ENCODE measurements at regions not wholly inside any gene's neighbourhood (a gene's known extent, or its start where the extent isn't known, plus 50 kb on each side); places are given as distances from the start of the nearest gene placed in this dataset.
"Not testable (repeated sequence)": the region's sequence is repeated elsewhere in the genome, so short reads cannot be mapped to it uniquely, and the experiment has no call there.

DNA sequence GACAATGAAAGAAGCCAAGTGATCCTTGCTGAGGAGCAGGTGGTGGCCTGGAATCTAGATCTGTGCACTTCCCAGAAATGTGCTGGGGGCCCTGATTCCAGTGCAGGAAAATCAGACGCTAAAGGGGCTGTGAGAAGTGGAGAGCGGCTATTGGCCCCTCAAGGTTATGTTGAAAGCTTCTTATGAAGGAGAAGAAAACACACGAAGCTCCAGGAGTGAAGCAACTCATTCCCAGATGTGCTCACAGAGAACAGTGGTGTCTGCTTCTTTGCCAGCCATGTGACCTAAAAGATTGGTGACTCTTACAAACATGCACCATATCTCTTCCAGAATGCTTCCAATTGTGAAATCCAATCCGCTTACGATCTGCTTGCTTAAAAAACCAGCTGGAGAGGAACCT lies 679.3 kb upstream of the IGFBP3 start:
- DNase-seq (ENCODE audit: low read depth in 2 of 3, low spot score in 1 of 3) = no peak

DNA sequence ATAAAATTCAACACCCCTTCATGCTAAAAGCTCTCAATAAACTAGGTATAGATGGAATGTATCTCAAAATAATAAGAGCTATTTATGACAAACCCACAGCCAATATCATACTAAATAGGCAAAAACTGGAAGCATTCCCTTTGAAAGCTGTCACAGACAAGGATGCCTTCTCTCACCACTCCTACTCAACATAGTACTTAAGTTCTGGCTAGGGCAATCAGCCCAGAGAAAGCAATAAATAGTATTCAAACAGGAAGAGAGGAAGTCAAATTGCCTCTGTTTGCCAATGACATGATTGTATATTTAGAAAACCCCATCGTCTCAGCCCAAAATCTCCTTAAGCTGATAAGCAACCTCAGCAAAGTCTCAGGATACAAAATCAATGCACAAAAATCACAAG lies 673.8 kb upstream of the IGFBP3 start:
- not testable (repeated sequence) for DNase-seq (ENCODE audit: low read depth in 2 of 3, low spot score in 1 of 3)

DNA sequence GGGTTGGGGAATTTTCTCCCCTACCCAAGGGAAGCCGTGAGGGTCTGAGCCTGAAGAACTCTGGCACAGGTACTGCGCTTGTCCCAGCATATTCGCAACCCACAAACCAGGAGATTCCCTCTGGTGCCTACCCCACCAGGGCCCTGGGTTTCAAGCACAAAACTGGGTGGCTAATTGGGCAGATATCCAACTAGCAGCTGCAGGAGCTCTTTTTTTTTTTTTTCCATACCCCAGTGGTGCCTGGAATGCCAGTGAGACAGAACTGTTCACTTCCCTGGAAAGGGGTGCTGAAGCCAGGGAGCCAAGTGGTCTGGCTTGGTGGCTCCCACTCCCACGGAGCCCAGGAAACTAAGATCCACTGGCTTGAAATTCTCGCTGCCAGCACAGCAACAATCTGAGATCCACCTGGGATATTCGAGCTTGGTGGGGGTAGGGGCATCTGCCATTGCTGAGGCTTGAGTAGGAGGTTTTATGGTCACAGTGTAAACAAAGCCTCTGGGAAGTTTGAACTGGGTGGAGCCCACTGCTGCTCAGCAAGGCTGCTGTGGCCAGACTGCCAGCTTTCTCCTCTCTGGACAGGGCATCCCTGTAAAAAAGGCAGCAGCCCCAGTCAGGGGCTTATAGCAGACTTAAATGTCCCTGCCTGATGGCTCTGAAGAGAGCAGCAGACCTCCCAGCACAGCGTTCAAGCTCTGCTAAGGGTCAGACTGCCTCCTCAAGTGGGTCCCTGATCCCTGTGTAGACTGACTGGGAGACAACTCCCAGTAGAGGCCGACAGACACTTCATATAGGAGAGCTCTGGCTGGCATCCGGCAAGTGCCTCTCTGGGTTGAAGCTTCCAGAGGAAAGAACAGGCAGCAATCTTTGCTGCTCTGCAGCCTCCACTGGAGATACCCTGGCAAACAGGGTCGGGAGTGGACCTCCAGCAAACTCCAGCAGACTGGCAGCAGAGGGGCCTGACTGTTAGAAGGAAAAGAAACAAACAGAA lies 670.1 kb upstream of the IGFBP3 start:
- DNase-seq (ENCODE audit: low read depth in 2 of 3, low spot score in 1 of 3) = not testable (repeated sequence)

DNA sequence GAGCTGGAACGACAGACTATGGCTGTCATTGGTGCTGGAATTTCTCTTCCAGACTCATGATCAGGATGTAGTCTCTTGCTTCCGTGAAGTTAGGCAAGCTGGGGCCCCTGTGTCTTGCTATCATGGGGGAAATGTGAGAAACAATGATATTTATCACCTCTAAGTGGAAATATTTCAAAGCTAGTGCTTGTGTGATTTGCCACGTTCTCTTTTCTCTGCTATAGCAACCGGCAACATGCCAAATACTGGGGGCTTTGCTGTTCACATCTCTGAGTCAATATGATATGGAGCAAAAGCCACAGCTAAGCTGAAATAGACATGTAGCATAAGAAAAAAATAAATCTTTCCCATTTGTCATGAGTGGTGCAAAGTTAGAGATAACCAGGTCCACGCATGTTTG lies 668.2 kb upstream of the IGFBP3 start:
- no peak for DNase-seq (ENCODE audit: low read depth in 2 of 3, low spot score in 1 of 3)

DNA sequence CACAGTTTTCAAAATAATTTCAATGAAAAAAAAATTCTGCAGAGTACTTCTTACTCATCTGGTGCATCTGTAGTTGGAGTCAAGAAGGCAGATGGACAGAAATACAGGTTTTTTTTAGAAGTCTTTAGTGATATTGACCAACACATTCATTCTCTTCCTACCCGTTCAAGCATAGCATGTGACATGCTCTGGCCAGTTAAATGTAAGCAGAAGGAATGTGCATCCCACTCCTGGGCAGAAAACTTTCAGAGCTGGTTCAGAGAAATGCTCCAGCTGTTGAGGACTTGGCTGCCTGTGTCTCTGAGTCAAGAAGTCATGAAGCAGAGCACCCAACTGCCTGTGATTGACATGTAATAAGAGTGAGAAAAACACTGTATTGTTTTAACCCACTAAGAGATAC lies 665.3 kb upstream of the IGFBP3 start:
- no peak for DNase-seq (ENCODE audit: low read depth in 2 of 3, low spot score in 1 of 3)

DNA sequence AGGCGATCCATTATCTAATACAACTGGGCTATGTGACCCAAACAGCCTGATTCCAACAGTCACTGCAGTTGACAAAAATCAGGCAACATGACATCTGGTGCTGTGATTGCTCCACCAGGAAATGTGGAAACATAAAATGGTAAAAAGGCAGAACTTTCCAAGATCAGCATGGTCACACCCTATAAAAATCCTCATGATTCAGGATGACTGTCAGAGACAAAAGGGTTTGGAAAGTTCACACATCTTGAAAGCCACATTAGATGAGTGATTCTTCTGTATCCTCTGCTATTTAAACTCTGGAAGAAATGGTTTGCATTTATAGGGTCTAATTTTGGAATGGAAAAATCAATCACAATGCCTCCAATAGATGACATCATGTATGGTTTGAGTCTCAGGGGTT lies 662.6 kb upstream of the IGFBP3 start:
- no peak for DNase-seq (ENCODE audit: low read depth in 2 of 3, low spot score in 1 of 3)

DNA sequence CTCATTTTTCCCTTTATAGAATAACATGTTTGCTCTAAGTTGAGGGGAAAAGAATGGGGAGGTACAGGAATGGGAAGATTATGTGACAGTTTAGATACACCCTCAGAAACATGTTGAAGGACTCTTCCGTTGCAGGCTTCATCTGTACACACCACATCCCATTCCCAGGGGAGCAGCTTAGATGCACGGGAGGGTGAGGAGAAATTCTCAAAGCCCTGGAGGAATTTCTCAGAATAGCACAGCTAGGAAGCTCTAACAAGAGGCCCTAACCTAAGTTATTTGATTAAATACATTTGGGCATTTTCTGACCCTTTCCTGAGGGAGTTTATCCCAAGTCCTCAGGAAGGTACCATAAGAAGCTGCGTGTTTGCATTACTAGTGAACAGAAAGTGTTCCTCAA lies 660.2 kb upstream of the IGFBP3 start:
- no peak for DNase-seq (ENCODE audit: low read depth in 2 of 3, low spot score in 1 of 3)

DNA sequence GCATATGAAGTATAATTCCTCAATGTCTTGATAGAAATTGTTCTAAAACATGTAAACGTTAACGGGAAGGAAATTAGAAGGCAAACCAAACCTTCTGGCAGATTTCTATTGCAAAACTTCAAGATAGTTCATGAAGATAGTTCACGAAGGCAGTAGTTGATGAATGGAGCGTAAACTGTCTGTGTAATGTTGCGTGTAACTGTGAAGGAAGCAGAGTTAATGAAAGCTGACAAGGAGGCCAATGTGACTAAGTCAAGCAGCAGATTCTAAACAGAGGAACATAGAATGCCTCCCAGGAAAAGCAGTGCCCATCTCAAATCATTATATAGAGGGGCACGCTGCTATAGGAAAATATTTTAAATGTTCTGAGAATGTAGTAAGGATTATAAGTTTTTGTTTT lies 659.7 kb upstream of the IGFBP3 start:
- DNase-seq (ENCODE audit: low read depth in 2 of 3, low spot score in 1 of 3) = no peak

DNA sequence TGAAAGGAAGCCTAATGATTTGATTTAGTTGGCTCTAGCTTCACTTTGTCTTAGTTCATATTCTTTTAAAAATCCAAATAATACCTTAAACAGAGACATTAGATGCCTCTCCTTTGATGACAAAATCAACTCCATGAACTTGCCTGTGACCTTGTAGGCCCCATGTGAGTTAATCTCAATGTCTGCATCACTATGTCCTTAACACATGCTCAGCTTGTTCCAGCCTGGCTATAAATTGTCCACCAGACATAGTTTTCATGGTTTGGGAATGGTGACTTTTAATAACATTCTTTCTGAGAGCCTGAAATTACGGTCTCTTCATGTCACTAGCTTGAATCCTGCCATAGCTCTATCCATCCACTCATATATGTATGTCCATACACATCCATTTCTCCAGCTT lies 656.3 kb upstream of the IGFBP3 start:
- no peak for DNase-seq (ENCODE audit: low read depth in 2 of 3, low spot score in 1 of 3)

DNA sequence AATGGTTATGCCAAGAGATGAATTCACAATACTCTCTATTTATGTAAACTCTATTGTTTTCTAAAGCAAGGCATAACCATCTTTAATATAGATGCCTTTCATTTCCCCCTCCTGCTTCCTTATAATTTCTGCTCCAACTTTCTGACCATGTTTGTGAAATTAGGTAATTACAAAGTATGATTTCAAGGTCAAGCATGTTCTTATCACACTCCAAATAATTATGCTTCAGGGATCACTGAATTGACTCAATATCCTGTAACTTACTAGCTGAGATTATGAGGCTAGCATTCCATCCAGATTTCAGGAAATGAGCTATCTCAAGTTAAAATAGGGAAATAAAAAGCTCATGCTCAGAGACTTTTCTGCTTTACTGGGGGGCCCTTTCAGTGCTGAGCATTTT lies 655.9 kb upstream of the IGFBP3 start:
- no peak for DNase-seq (ENCODE audit: low read depth in 2 of 3, low spot score in 1 of 3)

DNA sequence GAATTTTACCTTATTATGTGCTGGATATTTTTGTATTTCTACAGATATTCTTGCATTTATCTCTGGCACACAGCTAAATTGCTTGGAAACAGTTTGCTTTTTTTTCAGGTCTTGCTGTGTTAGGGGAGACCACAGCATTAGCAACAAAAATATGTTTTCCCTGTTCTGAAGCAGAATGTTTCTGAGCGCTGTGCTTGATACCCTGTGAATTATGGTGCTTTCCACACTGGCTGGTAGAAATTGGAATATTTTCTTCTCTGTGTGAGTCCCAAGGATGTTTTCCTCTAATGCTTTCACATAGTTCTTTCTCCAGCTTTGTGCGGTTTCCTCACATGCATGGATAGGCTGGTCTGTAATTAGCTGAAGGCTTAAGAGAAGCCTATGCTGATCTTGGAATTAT lies 651.6 kb upstream of the IGFBP3 start:
- no peak for DNase-seq (ENCODE audit: low read depth in 2 of 3, low spot score in 1 of 3)

DNA sequence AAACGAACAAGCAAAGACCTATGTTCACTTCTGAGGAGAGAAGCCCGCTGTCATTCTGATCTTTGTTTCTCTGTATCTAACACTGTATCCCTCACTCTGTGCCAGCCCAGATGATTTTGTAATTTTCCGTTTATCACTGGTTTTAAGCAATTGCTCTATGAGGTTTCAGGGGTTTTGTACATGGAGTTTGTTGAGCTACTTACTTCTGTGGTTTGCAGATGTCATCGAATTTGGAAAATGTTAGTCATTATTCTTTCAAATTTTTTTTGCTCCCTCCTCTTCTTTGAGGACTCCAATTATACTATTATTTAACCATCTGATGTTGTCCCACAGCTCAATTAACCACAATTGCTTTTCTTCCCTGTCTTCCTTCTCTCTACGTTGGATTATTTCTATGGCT lies 650.9 kb upstream of the IGFBP3 start:
- no peak for DNase-seq (ENCODE audit: low read depth in 2 of 3, low spot score in 1 of 3)

DNA sequence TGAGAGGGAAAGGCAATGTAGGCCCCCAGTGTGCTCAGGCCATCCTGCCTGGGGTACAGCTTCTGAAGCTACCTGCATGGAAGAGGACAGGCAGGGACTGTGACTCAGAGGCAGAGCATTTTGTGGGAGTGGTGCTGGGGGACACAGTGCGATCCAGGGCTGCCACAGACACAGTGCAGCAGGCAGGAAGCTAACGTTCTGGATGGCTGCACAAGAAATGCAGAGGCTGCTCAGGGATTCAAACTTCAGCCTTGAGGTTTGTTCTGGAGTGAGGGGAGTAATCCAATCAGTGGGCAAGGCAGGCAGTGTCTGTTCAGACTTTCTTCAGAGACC lies 648.0 kb upstream of the IGFBP3 start:
- DNase-seq (ENCODE audit: low read depth in 2 of 3, low spot score in 1 of 3) = no peak

DNA sequence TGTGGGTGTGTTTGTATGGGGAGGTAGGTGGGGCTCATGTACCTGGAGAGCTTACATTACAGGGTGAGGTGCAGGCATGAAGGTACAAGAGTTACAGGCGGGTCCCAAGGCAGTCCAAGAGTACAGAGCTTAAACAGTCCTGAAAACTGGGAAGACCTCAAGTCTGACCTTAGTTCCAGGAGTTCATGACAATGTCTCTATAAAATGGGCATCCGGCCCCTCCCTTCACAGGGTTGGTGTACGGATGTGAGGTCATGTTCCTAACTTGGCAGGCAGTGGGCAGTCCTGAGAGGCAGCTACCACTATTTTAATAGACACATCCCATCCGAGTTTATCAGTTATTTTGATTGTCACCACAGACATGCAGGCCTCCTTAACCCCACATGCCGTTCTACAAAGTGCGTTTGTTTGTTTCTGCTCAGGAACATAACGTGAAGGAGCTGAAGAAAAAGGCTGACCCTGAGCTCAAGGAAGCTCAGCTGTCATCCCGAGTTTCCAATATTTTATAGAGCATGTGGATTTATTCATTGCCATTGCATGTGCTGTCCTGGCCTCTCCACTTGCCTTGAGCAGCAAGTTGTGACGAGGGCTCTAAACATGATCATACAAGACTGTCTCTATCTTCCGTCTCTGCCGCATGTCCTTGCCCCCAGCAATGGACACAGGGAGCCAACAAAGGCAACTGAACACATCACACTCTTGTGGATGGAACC lies 647.5 kb upstream of the IGFBP3 start:
- no peak for DNase-seq (ENCODE audit: low read depth in 2 of 3, low spot score in 1 of 3)

DNA sequence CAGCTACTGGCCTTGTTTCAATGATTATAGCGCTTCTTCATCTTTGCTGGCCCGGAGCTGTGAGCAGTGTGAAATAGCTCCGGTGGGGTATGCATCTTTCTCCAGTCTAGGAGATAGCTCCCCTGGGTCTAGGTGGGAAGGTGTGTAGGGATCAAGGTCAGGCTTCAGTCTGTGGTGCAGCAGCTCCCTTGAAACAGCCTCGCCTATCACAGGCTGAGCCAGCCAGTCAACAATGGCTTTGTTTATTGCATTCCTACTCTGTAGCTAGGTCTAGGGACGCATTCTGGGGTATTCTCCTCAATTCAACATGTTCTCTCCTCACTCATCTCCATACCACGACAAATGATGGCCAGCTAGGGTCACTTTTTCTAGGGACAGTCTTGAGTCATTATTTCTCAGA lies 646.8 kb upstream of the IGFBP3 start:
- DNase-seq (ENCODE audit: low read depth in 2 of 3, low spot score in 1 of 3) = no peak

DNA sequence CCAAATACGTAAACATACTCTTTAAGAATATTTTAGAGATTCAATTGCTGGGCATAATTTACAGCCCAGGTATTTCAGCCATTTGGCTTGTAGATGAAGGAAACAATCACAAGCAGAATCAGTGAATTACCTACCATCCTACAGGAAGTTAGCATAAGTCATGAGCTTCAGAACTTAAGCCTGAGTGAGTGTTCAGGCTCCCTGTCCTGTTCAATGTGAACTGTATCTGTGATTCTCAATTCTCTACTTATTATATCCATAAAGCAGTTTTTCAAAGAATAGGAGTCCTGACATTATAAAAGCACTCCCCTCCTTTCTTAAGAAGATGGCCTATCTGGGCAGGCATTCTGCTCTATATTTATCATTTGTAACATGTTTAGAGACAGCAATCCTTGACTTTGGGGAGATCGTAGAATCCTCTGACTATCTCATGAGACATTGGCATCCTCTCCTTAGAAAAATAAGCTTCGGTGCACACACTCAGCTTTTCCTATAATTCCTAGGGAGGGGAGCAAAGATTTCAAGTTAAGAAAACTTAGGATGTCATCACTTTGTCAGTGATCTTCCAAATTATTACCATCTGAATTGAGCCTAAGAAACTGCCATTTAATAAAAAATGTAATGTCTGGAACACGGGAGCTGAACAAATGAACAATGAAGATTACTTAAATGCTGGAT lies 645.2 kb upstream of the IGFBP3 start:
- DNase-seq (ENCODE audit: low read depth in 2 of 3, low spot score in 1 of 3) = no peak

DNA sequence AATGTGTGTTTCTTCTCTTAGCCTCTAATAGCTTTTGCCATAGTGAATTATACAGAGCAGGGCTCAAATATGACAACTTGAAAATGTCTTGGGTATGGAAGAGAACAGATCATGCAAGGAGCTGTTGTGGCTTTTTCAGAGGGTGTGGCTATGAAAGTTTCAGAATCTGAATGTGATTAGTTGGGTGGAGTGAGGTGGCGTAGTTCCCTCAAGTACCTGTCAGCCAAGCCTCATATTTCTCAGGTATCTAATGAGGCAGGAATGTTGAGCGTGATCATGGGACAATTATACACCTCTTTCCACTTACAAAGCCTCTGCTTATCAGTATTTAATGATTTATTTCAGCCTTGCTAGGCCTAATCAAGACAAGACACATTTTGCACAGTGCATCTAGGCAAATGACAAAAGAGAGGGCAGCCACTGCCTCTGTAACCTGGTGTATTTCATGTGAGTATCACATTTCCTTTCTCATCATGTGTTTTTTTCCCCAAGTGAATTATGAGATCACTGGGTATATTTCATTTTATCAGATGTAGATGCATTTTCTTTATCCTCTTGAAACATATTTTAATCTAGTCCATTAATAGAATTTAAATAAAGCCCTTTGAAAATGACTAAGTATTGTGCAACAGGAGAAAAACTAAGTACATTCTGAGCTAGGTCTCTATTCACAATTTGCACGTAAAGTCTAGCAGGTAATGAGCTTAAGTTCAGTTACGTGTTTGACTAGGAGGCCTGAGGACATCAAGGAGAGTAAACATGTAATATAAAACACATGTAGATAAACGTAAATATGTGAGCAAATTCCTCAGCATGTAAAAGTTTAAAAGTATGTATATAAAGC lies 644.4 kb upstream of the IGFBP3 start:
- DNase-seq (ENCODE audit: low read depth in 2 of 3, low spot score in 1 of 3) = no peak

DNA sequence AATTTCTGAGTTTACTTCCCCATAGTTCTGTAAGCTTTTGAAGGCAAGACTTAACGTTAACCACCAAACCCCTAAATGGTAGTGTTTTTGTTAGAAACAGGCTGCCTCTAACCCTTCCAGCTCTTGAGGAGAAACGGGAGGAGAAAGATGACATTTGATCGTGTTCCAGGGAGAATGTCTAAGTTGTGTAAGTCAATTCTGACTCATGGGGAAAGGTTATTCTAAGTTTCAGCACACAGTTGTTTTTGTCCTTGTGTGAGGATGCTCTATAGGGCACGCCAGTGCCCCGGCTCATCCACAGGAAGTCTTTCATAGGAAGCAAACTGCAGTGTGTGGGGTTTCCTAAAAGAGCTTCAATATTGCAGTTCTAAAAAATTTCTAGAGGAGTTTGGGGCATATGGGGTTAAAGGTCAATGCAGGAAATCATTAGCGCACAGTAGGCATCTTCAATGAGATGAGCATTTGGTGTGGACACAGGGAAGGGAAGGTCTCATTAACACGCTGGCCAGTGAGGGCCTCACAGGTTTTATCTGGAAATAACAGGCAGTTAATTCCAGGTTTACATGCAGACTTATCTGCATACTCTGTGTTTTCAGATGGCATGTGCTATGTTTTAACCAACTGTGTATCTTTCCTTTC lies 638.2 kb upstream of the IGFBP3 start:
- no peak for DNase-seq (ENCODE audit: low read depth in 2 of 3, low spot score in 1 of 3)

DNA sequence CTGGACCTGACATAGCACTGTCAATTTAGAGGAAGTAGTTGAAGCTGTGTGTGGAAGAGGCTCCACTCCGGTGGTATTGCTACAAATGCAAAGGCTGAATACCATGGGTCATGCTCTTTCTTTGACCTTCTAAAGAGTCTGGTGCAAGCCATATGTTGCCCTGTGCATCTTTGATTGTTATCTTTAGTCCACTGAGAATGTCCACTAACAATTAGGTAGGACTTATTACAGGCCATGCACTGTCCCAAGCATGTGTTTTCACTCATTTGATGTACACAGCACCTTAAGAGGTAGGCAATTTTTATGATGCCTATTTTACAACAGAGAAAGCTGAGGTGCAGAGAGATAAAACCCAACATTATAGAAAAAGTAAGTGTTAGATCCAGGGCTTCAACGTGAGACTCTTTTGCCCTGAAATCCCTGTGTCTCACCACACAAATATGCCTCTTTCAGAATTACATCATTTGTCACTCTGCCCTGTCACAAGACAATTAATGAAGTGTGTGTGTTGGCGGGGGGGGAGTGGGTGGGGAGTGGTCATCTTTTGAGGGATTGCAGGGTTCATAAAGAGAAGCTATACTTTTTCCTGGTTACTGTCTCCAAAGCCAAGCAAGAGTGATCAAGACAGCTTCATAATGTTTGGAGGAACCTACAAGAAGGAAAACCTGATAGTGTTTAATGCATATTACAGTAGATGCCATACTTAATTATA lies 637.6 kb upstream of the IGFBP3 start:
- no peak for DNase-seq (ENCODE audit: low read depth in 2 of 3, low spot score in 1 of 3)

DNA sequence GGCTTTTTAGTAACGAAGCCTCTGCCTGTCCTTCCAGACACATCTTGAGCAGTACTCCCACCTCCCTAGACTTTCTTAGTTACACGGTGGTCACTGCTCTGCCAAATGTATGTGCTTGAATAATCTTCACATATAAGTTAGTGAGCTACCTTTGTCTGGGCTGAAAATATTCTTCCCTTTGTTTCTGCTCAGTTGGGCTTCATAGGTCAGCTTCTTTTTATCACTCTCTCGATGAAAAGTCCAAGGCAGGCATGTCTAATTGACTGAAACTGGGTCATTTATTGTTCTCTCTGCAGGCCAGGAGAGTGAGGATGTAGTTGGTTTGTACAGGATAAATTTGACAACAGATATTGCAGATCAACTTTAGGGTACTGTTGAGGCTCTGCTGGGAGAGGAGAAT lies 636.7 kb upstream of the IGFBP3 start:
- DNase-seq (ENCODE audit: low read depth in 2 of 3, low spot score in 1 of 3) = no peak
